SK-N-MC (cell line): ENCODE measurements at regions not wholly inside any gene's neighbourhood (a gene's known extent, or its start where the extent isn't known, plus 50 kb on each side); places are given as distances from the start of the nearest gene placed in this dataset.

Experiments
- EZH2 ChIP-seq: fragments of 200-600 bp; sonication (generic); IDR thresholded peaks from one replicate; pipeline ENCODE4 v1.6.1; 2017; ENCODE audit warnings: antibody characterized with exemption
- FOXP2 ChIP-seq: optimal IDR thresholded peaks from 2 replicates; pipeline ENCODE3; 2011; ENCODE audit warnings: mild to moderate bottlenecking, moderate library complexity; ENCODE audit not compliant: insufficient read depth; ENCODE audit errors: extremely low read length, control extremely low read depth
- POLR2AphosphoS5 ChIP-seq: IDR thresholded peaks from 2 replicates; pipeline ENCODE4 v1.6.1; 2012; ENCODE audit warnings: mild to moderate bottlenecking, low read depth, low read length, borderline replicate concordance

- no peak for TF ChIP-seq EZH2
- TF ChIP-seq POLR2AphosphoS5, result no peak
- TF ChIP-seq FOXP2, result no peak
Measured at GRCh38 chr18:67919316-67919715, 402.8 kb upstream of the DSEL start.
